Limb (tissue), 2 donors: ENCODE measurements at regions not wholly inside any gene's neighbourhood (a gene's known extent, or its start where the extent isn't known, plus 50 kb on each side); places are given as distances from the start of the nearest gene placed in this dataset.
A peak's percentile ranks its signal among the peaks of the same experiment; 100 is the strongest.

Experiments used
- DNase-seq, 2 donors: peaks; one replicate each; pipeline ENCODE4 v3.0.0-alpha.2; 2016; ENCODE audit errors: extremely low spot score in 2 of 2

DNA sequence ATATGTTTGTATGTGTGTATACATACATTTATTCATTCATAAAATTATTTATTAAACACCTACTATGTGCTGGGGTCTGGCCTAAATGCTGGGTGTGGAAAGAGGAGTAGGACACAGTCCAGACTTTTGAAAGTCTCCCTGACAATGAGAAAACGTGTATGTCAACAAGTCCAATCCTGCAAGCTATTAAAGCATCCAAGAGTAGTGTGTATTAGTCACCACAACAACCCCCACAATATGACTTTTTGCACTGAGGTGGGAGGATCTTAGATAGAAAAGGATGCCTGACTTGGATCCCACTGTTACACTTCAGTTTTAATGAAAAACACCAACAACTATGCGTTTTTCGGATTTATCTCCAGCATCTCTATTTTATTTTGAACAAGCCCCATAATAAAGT, 446.4 kb downstream of the EPHA4 start:
- DNase-seq = no peak

DNA sequence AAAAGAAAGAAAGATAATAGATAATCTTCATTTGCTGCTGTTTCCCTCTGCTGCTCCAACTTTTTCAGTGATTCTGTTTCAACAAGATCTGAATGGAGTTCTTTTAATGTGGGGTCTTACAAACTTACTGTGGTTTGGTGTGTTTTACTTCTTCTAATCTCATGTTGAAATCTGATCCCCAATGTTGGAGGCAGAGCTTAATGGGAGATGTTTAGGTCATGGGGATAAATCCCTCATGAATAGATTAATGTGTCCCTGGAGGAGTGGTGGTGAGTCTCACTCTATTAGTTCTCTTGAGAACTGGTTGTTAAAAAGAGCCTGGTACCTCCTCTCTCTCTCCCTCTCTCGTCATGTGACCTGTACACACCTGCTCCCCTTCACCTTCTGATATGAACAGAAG, 442.4 kb downstream of the EPHA4 start:
- no peak for DNase-seq

DNA sequence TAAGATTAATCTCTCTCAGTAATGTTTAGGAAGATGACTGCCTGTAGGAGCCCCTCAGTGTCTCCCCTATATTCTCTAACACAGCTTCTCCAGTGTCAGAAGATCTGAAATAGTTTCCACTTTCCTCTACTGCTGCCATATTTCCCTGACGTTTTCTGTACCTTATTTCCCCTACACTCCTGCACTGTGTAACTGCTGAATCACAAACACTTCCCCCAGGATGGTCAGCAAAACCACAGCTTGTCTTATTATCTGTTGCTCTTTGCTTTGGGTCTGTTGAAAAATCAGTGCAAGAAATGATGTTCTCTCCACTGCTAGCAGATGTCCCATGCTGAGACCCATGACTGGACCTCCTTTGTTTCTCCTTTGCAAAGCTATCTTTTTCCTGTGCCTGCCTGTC, 441.7 kb downstream of the EPHA4 start:
- no peak for DNase-seq

DNA sequence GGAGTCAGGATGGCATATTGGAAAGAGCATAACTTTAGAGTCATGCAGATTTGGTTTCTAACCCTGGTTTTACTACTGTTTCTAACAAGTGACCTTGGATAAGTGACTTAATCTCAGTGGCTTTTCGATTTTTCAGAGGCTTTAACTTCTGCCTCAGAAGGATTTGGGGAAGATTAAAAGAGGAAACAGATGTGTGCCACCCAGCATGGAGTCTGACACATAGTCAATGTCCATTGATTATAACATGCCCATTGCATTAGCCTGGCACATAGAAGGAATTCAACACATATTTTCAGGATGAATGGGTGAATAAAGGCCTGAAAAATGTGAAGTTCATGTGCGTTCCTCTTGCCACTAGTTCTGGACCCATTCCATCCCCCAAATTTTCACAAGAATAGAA, 438.2 kb downstream of the EPHA4 start:
- no peak for DNase-seq

DNA sequence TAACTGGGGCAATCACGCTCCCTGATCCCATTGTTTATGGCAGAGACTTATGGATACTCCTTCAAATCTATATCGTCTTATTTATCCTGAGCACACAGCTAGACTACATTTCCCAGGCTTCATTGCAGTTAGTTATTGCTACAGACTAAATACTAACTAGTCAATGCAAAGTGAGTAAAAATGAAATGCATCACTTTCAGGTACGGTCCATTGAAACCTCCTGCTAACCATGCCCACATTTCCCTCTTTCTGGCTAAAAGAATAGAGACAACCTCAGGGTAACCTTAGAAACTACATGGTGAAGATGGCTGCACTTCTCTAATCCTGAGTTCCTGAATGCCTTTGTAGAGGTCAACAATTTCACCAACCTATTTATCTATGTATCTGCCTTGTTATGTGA, 437.4 kb downstream of the EPHA4 start:
- DNase-seq = no peak

GRCh38 chr2:221135699-221136098, 436.4 kb downstream of the EPHA4 start:
- DNase-seq = no peak

DNA sequence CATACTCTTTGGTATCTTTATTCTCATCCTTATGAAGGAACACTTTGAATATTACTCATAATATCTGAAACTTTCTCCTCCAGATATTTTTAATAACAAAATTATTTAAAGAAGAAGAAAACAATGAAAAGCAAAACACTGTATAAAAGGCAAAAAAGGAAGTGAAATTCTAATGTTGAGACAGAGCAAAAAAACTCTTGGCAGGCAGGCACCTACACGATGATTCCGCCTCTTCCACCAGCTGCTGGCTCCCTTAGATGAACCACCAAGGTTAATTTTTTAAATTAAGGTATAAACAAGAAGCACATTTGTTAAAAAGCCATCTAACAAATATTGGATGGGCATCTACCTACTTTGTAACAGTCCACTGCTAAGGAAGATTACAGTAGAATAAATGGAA, 434.7 kb downstream of the EPHA4 start:
- no peak for DNase-seq

- DNase-seq = no peak
Observed at GRCh38 chr2:221142341-221142740, 429.8 kb downstream of the EPHA4 start.

GRCh38 chr2:221143231-221143630, 428.9 kb downstream of the EPHA4 start:
- DNase-seq = no peak

DNA sequence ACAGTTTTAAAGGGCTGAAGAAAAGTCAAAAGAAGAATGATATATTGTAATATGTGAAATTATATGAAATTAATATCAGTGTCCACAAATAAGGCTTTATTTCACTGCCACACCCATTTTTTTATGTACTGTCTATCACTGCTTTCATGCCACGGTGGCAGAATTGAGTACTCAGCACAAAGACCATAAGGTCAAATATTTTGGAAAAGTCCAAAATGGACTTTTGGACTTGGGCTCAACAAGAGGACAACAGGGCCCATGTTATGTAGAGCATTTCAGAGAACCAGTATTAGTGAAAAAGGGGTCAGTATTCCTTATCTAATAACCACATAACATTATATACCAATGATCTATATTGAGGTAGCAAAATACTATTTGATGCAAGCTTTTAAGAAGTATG, 427.2 kb downstream of the EPHA4 start:
- DNase-seq = no peak

GRCh38 chr2:221145396-221145795, 426.7 kb downstream of the EPHA4 start:
- DNase-seq = no peak

- no peak for DNase-seq
Observed at GRCh38 chr2:221153226-221153625, 418.9 kb downstream of the EPHA4 start.

GRCh38 chr2:221154176-221154575, 417.9 kb downstream of the EPHA4 start:
- DNase-seq = no peak

DNA sequence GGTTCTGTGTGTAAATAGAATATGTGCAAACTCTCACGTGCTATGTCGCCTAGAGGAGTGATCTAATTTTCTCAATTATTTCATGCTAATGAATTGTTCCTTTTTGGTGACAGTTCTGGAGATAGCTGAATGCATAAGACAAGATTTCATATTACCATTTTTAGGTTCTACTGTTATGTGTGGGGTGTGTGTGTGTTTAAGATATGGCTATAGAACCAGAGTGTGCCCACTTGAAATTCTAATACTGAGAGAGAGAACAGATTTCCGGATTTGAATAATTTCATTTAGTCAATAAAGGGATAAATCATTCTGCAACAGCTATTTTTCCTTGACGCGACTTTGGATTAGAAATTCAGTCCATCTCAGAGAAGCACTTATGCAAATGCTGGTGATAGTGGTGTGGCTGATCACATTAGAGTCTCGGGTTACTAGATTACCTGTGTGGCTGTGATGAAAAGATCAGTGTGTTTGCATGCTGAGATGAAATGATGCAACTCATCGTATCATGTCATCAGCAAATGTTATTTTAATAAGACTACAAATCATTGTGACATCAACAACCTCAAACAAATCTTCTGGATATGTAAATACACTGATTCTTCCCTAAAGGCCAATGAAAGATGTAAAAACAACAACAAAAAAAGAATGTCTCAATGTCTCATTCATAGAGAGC, 415.9 kb downstream of the EPHA4 start:
- DNase-seq = no peak

GRCh38 chr2:221161186-221161585, 410.9 kb downstream of the EPHA4 start:
- no peak for DNase-seq

- peak; percentile 60 to 72 for DNase-seq
Observed at GRCh38 chr2:221166292-221166691, 405.8 kb downstream of the EPHA4 start.

DNA sequence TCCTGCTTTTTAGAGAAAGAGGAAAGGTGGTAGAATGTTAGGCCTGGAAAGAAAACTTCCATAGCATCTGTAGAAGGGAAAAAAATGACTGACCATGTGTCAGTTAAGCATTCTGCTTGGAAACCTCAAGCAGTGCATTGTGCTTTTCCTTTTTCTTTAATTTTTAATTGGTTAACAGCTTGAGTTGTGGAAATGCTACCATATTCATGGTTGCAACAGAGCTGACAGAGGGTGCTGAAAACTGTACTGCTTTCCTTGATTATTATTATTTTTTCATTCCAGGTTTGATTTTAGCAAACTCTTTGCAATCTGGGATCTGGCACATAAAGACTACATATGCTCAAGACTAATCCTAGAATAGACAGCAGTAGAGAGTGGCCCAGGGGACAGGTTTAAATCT, 404.5 kb downstream of the EPHA4 start:
- no peak for DNase-seq

DNA sequence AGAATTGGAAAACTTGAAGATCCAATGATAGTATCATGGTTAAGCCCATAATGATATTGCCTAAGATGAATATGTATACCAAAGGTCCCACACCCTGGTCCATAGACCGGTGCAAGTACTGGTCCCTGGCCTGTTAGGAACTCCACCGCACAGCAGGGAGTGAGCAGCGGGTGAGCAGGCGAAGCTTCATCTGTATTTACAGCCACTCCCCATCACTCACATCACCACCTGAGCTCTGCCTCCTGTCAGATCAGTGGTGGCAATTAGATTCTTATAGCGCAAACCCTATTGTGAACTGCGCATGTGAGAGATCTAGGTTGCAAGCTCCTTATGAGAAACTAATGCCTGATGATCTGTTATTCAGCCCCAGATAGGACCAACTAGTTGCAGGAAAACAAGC, 402.4 kb downstream of the EPHA4 start:
- DNase-seq = no peak

GRCh38 chr2:221170548-221170947, 401.6 kb downstream of the EPHA4 start:
- no peak for DNase-seq

- DNase-seq = no peak
Observed at GRCh38 chr2:221176667-221177066, 395.4 kb downstream of the EPHA4 start.

DNA sequence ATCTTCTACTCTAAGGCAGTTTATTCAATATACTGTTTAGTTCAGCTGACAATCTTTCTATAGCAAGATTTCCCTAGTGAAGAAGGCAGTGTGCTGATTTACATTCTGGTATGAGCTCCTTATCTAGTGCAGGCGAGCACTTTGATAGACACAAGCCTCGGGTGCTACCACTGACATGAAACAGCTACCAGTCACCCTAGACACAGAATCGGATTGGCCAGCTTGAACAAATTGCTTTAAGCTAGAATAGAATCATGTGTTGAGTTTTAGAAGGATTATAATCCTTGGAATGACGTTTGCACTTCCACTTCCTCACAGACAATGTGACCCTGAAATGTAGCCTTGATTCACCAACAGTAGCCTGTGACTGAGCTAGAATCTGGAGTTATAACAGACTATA, 394.0 kb downstream of the EPHA4 start:
- no peak for DNase-seq

- no peak for DNase-seq
Observed at GRCh38 chr2:221186873-221187272, 385.2 kb downstream of the EPHA4 start.

GRCh38 chr2:221189431-221190067, 382.6 kb downstream of the EPHA4 start:
- DNase-seq = no peak

DNA sequence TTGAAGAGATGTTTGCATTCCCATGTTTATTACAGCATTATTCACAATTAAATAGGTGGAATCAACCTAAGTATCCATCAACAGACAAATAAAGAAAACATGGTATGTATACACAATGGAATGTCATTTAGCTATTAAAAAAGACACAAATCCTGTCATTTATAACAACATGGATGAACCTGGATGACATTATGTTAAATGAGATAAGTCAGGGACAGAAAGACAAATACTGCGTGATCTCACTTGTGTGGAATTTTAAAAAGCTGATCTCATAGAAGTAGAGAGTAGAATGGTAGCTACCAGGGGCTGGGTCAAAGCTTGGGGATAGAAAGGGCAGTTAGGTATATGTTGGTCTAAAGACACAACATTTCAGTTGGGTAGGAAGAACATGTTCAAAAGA, 376.3 kb downstream of the EPHA4 start:
- DNase-seq = no peak
